RWPE1 (cell line): ENCODE measurements at regions not wholly inside any gene's neighbourhood (a gene's known extent, or its start where the extent isn't known, plus 50 kb on each side); places are given as distances from the start of the nearest gene placed in this dataset.

Source experiments
- CTCF ChIA-PET: fragments of 350-600 bp; sonication (Branson Sonifier 250); formaldehyde crosslinking; extraction: SDS; loops from one replicate; lab custom pipeline; 2021; lab: Yijun Ruan, JAX
- POLR2A ChIA-PET: fragments of 400-600 bp; formaldehyde crosslinking; extraction: SDS; loops from one replicate; lab custom pipeline; 2020; ENCODE audit warnings: antibody characterized with exemption; ENCODE audit not compliant: low non-redundant PET; lab: Yijun Ruan, JAX
- DNase-seq: peaks from one replicate; pipeline ENCODE4 v3.0.0; 2012; ENCODE audit warnings: low spot score
- H3K27ac ChIP-seq: fragments of 450-650 bp; 2 replicates; pipeline ENCODE4 v1.5.1; 2017
- TF ChIP-seq, protein P1 (sequence below): fragments of 450-650 bp; conservative IDR thresholded peaks from 2 replicates; pipeline ENCODE4 v1.5.1; 2017; ENCODE audit warnings: low read depth, mild to moderate bottlenecking

DNA sequence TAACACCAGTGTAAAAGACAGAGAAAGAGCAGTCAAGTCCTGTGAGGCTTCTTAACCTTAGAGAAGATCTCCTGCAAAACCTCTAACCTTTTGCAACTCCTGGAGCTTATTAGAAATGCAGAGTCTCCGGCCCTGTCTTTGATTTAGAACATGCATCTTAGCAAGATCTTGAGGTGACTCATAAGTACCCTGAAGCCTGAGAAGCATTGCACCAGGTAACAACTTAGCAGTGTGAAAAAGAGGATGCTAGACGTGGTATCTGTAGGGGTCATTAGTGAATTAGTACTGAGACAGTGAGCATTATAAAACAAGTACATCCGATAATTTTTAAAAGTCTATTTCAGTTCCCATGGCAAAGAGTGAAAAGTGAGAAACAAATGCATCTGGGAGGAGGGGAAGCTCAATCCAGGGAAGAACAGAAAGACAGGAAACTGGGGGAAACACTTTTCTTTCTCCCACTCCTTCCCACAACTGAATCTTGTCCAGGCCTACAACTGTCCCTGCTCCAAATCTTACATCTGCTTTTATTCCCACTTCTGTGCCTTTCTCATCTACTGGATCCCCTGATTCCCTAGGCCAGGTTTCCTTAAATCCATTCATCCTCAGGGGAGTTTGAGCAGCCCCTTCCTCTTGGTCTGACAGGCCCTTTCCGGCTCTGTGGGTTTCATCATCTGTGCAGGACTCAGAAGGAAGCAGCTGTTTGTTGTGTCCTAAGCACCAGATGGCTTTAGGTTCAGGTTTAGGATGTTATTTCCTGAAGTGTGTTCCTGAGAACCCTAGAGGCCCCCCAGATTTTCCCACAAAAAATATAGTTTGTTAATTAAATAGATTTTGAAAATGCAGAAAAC lies 128.1 kb upstream of the IL12A start:
- no peak overlapping the region for H3K27ac ChIP-seq
- DNase-seq, result no peak
- POLR2A ChIA-PET, result no interaction called here
- TF ChIP-seq, protein P1, sequence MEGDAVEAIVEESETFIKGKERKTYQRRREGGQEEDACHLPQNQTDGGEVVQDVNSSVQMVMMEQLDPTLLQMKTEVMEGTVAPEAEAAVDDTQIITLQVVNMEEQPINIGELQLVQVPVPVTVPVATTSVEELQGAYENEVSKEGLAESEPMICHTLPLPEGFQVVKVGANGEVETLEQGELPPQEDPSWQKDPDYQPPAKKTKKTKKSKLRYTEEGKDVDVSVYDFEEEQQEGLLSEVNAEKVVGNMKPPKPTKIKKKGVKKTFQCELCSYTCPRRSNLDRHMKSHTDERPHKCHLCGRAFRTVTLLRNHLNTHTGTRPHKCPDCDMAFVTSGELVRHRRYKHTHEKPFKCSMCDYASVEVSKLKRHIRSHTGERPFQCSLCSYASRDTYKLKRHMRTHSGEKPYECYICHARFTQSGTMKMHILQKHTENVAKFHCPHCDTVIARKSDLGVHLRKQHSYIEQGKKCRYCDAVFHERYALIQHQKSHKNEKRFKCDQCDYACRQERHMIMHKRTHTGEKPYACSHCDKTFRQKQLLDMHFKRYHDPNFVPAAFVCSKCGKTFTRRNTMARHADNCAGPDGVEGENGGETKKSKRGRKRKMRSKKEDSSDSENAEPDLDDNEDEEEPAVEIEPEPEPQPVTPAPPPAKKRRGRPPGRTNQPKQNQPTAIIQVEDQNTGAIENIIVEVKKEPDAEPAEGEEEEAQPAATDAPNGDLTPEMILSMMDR, result no peak
- CTCF ChIA-PET, result interaction anchor here (0.7 to 0.9 kb wide), 2 partner anchors 7 to 56 kb away, joined by 3 read pairs; no protein-coding TSS in a partner anchor

DNA sequence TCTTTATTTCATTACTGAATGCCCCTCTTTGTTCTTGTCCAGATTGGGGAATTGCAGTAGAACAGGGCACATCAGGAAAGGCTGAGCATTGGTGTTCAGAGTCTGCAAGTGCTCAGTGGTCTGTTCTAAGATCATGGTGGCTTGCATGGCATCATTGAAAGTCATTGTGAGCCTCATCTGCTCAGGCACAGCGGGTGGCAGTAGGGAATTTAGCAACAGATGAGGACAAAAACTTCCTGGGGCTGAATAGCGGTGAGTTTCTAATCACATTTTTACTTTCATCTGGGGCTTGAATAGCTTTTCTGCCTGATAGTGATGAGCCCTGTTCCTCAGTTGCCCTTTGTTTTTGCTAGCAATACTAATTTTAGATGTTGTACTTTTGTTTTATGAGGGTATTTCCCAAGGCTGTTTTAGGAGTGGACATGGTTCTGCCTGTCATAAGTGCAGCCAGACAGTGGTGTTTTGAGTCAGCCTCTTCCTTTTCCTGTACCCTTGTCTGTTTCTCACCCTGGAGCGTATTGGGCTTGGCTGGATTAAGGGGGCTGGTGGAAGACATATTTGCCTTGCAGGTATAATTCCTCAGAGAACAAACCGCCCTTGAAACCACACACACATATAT lies 127.2 kb upstream of the IL12A start:
- H3K27ac ChIP-seq, result no peak overlapping the region
- POLR2A ChIA-PET, result no interaction called here
- TF ChIP-seq, protein P1, result no peak
- DNase-seq, result no peak
- CTCF ChIA-PET, result no interaction called here

DNA sequence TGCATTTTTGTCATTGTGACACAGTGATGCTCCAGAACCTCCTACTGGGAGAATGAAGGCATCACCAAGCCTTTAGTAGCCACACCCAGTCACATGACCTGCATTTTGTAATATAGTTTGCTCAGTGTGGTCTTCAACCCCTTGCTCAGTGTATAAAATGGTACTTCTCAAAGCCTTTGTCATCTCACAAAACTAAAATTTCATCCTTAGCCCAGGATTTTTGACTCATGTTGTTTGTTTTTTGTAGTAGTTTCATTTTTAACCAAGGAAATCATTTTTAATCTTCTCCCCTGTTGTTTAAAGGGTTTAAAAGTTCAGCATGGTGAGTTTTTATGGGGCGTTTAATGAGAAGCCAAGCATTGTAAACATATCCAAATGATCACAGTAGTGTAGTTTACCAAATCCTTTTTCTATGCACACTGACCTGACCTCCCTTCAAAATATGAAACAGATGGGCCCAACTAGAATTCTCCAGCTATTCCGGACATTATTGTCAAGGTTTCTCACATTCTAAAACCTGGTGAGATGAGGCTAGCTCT lies 123.5 kb upstream of the IL12A start:
- ChIA-PET POLR2A (no interaction called here), CTCF (no interaction called here)
- TF ChIP-seq, protein P1, result no peak
- no peak overlapping the region for H3K27ac ChIP-seq
- no peak for DNase-seq

DNA sequence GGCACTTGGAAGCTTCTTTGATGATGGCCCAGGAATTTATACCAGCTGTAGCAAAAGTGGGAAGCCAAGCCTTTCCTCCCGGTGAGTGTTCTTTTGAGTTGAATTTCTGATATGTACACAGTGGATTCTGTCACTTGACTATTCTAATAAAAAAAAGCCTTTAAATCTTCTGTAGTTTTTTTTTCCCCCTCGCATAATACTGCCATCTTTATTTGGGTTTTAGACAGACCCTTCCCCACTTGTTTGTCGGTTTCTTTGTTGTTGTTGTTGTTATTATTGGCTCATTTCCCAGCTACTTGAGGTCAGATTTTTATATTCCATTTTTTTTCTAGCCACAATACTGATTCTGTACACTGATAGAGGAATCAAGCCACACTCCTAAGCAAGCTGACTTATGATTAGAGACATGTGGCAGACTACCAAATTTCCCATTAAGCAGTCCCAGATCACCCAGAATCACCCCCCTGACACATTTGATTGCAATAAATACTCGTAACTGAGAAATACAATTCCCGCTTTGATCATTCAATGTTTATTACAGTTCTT lies 122.4 kb upstream of the IL12A start:
- H3K27ac ChIP-seq, result no peak overlapping the region
- TF ChIP-seq, protein P1, result no peak
- POLR2A ChIA-PET, result no interaction called here
- no peak for DNase-seq
- CTCF ChIA-PET, result no interaction called here

DNA sequence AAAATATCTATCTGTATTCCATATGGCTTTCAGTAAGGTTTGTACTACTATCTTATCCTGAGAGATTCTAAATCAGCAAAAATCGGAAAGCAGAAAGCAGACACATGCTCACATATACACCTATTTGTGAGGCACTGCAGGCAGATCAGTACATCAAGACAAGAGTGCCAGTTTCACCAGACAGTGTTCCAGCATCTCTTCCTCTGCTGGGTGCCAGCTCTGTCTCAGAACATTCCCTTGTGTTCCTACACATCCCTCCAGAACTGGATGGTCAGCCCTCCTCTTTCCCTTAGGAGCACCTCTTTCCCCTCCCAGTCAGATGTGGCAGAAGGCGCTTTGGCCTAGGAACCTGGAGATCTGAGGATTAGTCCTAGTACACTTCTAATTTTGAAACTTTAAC lies 121.3 kb upstream of the IL12A start:
- ChIA-PET CTCF (interaction anchor here (0.7 kb wide), 1 partner anchor 17 kb away, joined by 3 read pairs; no protein-coding TSS in a partner anchor), POLR2A (no interaction called here)
- H3K27ac ChIP-seq, result no peak overlapping the region
- no peak for DNase-seq
- TF ChIP-seq, protein P1, result no peak

DNA sequence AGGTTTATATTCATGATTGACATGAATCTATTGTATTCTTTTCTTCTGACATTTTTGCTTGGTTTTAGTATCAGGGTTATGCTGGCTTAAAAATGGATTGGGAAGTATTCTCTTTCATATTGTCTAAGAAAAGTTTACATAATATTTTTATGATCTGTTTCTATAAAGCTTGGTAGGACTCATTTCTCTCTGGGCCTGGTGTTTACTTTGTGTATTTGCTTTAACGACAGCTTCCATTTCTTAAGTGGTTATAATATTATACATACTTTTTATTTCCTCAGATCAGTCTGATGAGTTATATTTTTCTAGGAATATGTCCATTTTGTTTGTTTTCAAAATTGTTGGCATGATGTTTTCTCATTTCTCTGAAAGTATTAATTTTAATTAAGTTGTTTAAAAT lies 117.9 kb upstream of the IL12A start:
- DNase-seq, result no peak
- no peak overlapping the region for H3K27ac ChIP-seq
- ChIA-PET POLR2A (no interaction called here), CTCF (interaction anchor here (0.6 to 1.4 kb wide), 2 partner anchors 26 to 120 kb away, joined by 3 to 4 read pairs; no protein-coding TSS in a partner anchor)
- TF ChIP-seq, protein P1, result no peak
